T-helper 2 cell treated with Interferon-gamma antibody and Interleukin-4, amounts not matched to agents 5 μg/mL and 100 μg/mL, for 36 hours (primary cell): ENCODE measurements at regions not wholly inside any gene's neighbourhood (a gene's known extent, or its start where the extent isn't known, plus 50 kb on each side); places are given as distances from the start of the nearest gene placed in this dataset.

ENCODE experiments used
- DNase-seq: peaks from one replicate; pipeline ENCODE4 v3.0.0; 2021; ENCODE audit warnings: low spot score
- H3K27ac Mint-ChIP-seq: one replicate; pipeline ENCODE4 v1.8.0; 2021; ENCODE audit warnings: mild to moderate bottlenecking, mixed read lengths
- H3K27me3 Mint-ChIP-seq: one replicate; pipeline ENCODE4 v1.8.0; 2021; ENCODE audit warnings: low read depth, mixed read lengths
- H3K36me3 Mint-ChIP-seq: one replicate; pipeline ENCODE4 v1.8.0; 2021; ENCODE audit warnings: low read depth, mixed read lengths
- H3K4me1 Mint-ChIP-seq: one replicate; pipeline ENCODE4 v1.8.0; 2021; ENCODE audit warnings: low read depth, mixed read lengths
- H3K4me3 Mint-ChIP-seq: one replicate; pipeline ENCODE4 v1.8.0; 2022; ENCODE audit warnings: mild to moderate bottlenecking, moderate library complexity, mixed read lengths
- H3K9me3 Mint-ChIP-seq: one replicate; pipeline ENCODE4 v1.8.0; 2021; ENCODE audit warnings: mixed read lengths

GRCh38 chr3:127106456-127106855 lies 86.5 kb upstream of the PRR23E start:
- Mint-ChIP-seq H3K9me3 (no peaks in the 10 kb centered on the region), H3K36me3 (no peaks in the 10 kb centered on the region), H3K4me3 (no peak overlapping the region), H3K27ac (no peak overlapping the region), H3K27me3 (peaks cover 3% of the 10 kb centered on the region), H3K4me1 (no peaks in the 10 kb centered on the region)
- DNase-seq = no peak

GRCh38 chr3:127107002-127107401 lies 85.9 kb upstream of the PRR23E start:
- Mint-ChIP-seq H3K36me3 (no peaks in the 10 kb centered on the region), H3K27ac (no peak overlapping the region), H3K4me1 (no peaks in the 10 kb centered on the region), H3K9me3 (no peaks in the 10 kb centered on the region), H3K27me3 (peaks cover 3% of the 10 kb centered on the region), H3K4me3 (no peak overlapping the region)
- DNase-seq = no peak

- Mint-ChIP-seq H3K27me3 (peaks cover 3% of the 10 kb centered on the region), H3K4me3 (no peak overlapping the region), H3K4me1 (no peaks in the 10 kb centered on the region), H3K9me3 (peaks cover 5% of the 10 kb centered on the region), H3K36me3 (no peaks in the 10 kb centered on the region), H3K27ac (no peak overlapping the region)
- DNase-seq = no peak
Observed at GRCh38 chr3:127107491-127108375, 85.2 kb upstream of the PRR23E start.

GRCh38 chr3:127108796-127109195 lies 84.1 kb upstream of the PRR23E start:
- Mint-ChIP-seq H3K4me1 (no peaks in the 10 kb centered on the region), H3K36me3 (no peaks in the 10 kb centered on the region), H3K9me3 (peaks cover 6% of the 10 kb centered on the region), H3K27me3 (peaks cover 3% of the 10 kb centered on the region), H3K27ac (no peak overlapping the region), H3K4me3 (no peak overlapping the region)
- no peak for DNase-seq

DNA sequence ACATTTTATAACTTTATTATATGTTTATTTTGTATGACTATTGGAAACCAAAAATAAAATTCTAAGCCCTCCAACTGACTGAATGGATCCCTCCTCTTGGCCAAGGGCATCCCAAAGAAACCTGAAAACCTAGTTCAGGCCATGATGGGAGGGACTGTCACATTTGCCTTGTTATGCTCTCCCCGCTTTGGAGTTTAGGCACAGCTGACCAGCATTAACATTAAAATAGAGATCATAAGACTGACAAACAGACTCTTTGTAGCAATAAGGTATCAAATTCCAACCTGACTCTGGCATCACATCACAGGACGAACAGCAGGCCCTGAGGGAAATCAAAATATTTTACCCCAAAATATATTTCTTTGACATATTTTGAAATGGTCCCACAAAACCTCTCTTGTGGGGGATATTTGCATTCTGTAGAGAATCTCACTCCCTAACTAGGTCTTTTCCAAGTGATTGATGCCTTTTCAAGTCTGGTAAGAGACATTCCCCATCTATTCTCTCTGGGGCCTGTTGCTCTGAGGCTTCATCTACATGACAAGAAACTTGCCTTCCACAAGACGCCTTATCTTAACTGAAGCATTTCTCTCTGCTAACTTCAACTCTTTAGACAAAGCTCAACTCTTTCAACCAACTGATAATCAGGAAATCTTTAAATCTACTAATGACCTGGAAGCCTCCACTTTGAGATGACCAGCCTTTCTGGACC lies 81.8 kb upstream of the PRR23E start:
- no peak for DNase-seq
- Mint-ChIP-seq H3K9me3 (peaks cover 6% of the 10 kb centered on the region), H3K4me3 (no peak overlapping the region), H3K4me1 (no peaks in the 10 kb centered on the region), H3K36me3 (no peaks in the 10 kb centered on the region), H3K27me3 (peaks cover 3% of the 10 kb centered on the region), H3K27ac (no peak overlapping the region)

- H3K27ac Mint-ChIP-seq = no peak overlapping the region
- peaks cover 6% of the 10 kb centered on the region for H3K9me3 Mint-ChIP-seq
- DNase-seq = no peak
- H3K4me3 Mint-ChIP-seq = no peak overlapping the region
- no peaks in the 10 kb centered on the region for H3K36me3 Mint-ChIP-seq
- H3K4me1 Mint-ChIP-seq = no peaks in the 10 kb centered on the region
- H3K27me3 Mint-ChIP-seq = peaks cover 3% of the 10 kb centered on the region
Observed at GRCh38 chr3:127112796-127113570, 79.9 kb upstream of the PRR23E start.

- Mint-ChIP-seq H3K27me3 (peaks cover 3% of the 10 kb centered on the region), H3K27ac (no peak overlapping the region)
Observed at GRCh38 chr3:127113571-127113891, 79.4 kb upstream of the PRR23E start.

GRCh38 chr3:127114337-127115070 lies 78.4 kb upstream of the PRR23E start:
- Mint-ChIP-seq H3K9me3 (peaks cover 6% of the 10 kb centered on the region), H3K36me3 (no peaks in the 10 kb centered on the region), H3K4me3 (no peak overlapping the region), H3K27ac (no peak overlapping the region), H3K27me3 (peaks cover 3% of the 10 kb centered on the region), H3K4me1 (no peaks in the 10 kb centered on the region)
- no peak for DNase-seq

More at GRCh38 chr3:127113571-127113891, 79.4 kb upstream of the PRR23E start:
- H3K4me3 Mint-ChIP-seq = no peak overlapping the region
- peaks cover 6% of the 10 kb centered on the region for H3K9me3 Mint-ChIP-seq
- no peaks in the 10 kb centered on the region for H3K36me3 Mint-ChIP-seq
- DNase-seq = no peak
- H3K4me1 Mint-ChIP-seq = no peaks in the 10 kb centered on the region

- H3K27ac Mint-ChIP-seq = no peak overlapping the region
- no peaks in the 10 kb centered on the region for H3K27me3 Mint-ChIP-seq
- DNase-seq = no peak
- no peak overlapping the region for H3K4me3 Mint-ChIP-seq
- H3K36me3 Mint-ChIP-seq = no peaks in the 10 kb centered on the region
- peaks cover 6% of the 10 kb centered on the region for H3K9me3 Mint-ChIP-seq
- H3K4me1 Mint-ChIP-seq = no peaks in the 10 kb centered on the region
Observed at GRCh38 chr3:127115691-127116351, 77.1 kb upstream of the PRR23E start.

DNA sequence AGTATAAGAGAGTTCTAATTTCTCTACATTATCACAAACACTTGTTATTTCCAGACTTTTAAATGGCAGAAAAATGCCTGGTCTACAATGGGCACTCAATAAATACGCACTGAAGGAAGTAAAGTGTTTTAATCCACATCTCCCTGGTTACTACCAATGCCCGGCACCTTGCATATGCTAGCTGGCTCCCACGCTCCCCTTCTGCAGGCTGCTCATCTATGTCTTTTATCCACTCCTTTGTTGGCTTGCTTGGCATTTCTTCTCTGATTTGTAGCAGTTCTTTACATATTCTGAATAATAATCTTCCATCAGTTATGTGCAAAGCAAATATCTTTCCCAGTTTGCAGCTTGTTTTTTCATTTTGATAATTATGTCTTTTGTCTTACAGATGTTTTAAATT lies 74.6 kb upstream of the PRR23E start:
- Mint-ChIP-seq H3K9me3 (no peaks in the 10 kb centered on the region), H3K27ac (no peak overlapping the region), H3K36me3 (no peaks in the 10 kb centered on the region), H3K4me3 (no peak overlapping the region), H3K27me3 (no peaks in the 10 kb centered on the region), H3K4me1 (no peaks in the 10 kb centered on the region)
- no peak for DNase-seq

DNA sequence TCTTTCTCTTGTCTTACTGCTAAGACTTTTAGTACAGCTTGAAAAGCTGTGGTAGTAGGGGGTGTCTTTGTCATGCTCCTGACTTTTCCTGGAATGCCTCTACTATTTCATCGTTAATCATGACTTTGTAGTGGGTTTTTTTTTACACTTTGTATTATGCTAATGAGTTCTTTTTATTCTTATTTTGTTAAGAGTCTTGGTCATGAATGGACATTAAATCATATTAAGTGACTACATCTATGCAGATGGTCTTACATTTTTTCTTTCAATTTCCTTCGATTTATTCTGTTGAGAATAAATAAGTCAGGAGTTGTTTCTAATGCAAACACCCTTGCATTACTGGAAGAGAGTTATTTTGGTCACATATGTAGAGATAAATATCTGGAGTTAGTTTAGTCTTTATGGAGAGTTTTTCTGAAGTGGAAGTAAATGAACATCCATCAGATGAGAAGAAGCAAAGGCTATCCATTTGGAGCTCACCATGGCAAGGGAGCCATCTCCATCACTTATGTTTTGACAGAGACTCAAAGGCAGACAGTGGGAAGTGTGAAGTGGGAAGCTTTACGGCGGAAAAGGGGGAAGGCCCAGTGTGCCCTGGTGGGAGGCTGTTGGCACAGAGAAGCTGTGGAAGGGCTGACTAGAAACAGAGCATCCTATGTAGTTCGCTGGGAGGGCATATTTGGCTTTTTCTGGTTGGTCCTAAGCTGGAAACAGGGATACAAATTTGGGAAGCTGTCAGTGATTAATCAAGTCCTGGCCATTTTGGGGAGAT lies 73.1 kb upstream of the PRR23E start:
- H3K9me3 Mint-ChIP-seq = no peaks in the 10 kb centered on the region
- no peak for DNase-seq
- no peaks in the 10 kb centered on the region for H3K36me3 Mint-ChIP-seq
- no peaks in the 10 kb centered on the region for H3K27me3 Mint-ChIP-seq
- H3K27ac Mint-ChIP-seq = no peak overlapping the region
- H3K4me3 Mint-ChIP-seq = no peak overlapping the region
- H3K4me1 Mint-ChIP-seq = no peaks in the 10 kb centered on the region

GRCh38 chr3:127120851-127121647 lies 71.9 kb upstream of the PRR23E start:
- no peaks in the 10 kb centered on the region for H3K36me3 Mint-ChIP-seq
- no peak overlapping the region for H3K27ac Mint-ChIP-seq

More at GRCh38 chr3:127120851-127121647, 71.9 kb upstream of the PRR23E start:
- no peaks in the 10 kb centered on the region for H3K4me1 Mint-ChIP-seq
- no peak for DNase-seq
- H3K4me3 Mint-ChIP-seq = no peak overlapping the region
- H3K27me3 Mint-ChIP-seq = no peaks in the 10 kb centered on the region
- H3K9me3 Mint-ChIP-seq = no peaks in the 10 kb centered on the region
